ENCODE measurements at regions not wholly inside any gene's neighbourhood (a gene's known extent, or its start where the extent isn't known, plus 50 kb on each side); places are given as distances from the start of the nearest gene placed in this dataset.

- Histone ChIP-seq H2AK5ac (ENCODE audit: insufficient read length, low read length) (no peak overlapping the region), H4K8ac (replicated peaks; ENCODE audit: insufficient read length, low read depth, low read length) (no peak overlapping the region), H2BK120ac (ENCODE audit: low read depth, low read length, poor library complexity, severe bottlenecking) (no peak overlapping the region), H3K14ac (ENCODE audit: insufficient read depth, low read length) (no peak overlapping the region), H3K56ac (ENCODE audit: insufficient read length, low read depth, low read length) (no peak overlapping the region), H2BK12ac (ENCODE audit: insufficient read length, low read depth, low read length) (no peak overlapping the region), H3K9ac (ENCODE audit: extremely low read depth, insufficient read length, low read length) (no peak overlapping the region), H4K20me1 (ENCODE audit: control insufficient read depth, insufficient read depth, insufficient read length) (no peaks in the 10 kb centered on the region), H3K9me3 (ENCODE audit: control insufficient read depth, low read depth, low read length) (peaks cover 26% of the 10 kb centered on the region), H2BK5ac (ENCODE audit: insufficient read length, low read length) (no peak overlapping the region), H3K23me2 (ENCODE audit: insufficient read length, low read depth, low read length, poor library complexity, severe bottlenecking) (no peaks in the 10 kb centered on the region), H3K4me2 (ENCODE audit: insufficient read depth, insufficient read length, low read length) (no peak overlapping the region), H3T11ph (ENCODE audit: low read length) (no peak overlapping the region), H4K91ac (ENCODE audit: insufficient read length, low read depth, low read length) (no peak overlapping the region), H3K27me3 (ENCODE audit: insufficient read depth, low read length) (no peaks in the 10 kb centered on the region), H3K4me1 (ENCODE audit: insufficient read depth, low read length) (no peaks in the 10 kb centered on the region), H2BK15ac (ENCODE audit: low read depth, low read length) (no peak overlapping the region), H2AFZ (ENCODE audit: low read length) (no peak overlapping the region), H3K23ac (ENCODE audit: insufficient read length, low read depth, low read length) (no peak overlapping the region), H2BK20ac (ENCODE audit: low read depth, low read length, poor library complexity, severe bottlenecking) (no peak overlapping the region), H3K27ac (ENCODE audit: insufficient read length, low read depth, low read length) (no peak overlapping the region), H3K79me1 (ENCODE audit: insufficient read depth, low read depth, low read length, poor library complexity, severe bottlenecking) (no peaks in the 10 kb centered on the region), H3K4ac (ENCODE audit: low read depth, low read length) (no peak overlapping the region), H3K18ac (ENCODE audit: insufficient read length, low read depth, low read length) (no peak overlapping the region), H4K5ac (ENCODE audit: insufficient read length, low read depth, low read length) (no peak overlapping the region), H3K79me2 (ENCODE audit: insufficient read depth, low read length) (no peaks in the 10 kb centered on the region)
- no peak for TF ChIP-seq CTCF (conservative IDR thresholded peaks at IDR 0.05)
- Mint-ChIP-seq H3K27me3 (ENCODE audit: low read depth) (no peaks in the 10 kb centered on the region; the same call in none of the 2 replicates), H3K4me1 (no peaks in the 10 kb centered on the region), H3K27ac (no peak overlapping the region), H3K36me3 (ENCODE audit: insufficient read depth in 1 of 3, low read depth in 3 of 3) (peaks cover 13 to 32% (median 18%) of the 10 kb centered on the region in 3 experiments), H3K9me3 (peaks cover 32 to 40% of the 10 kb centered on the region in 2 experiments), H3K4me3 (no peak overlapping the region)
- no CpG with 5 or more reads among the region's 4 CpGs for WGBS (ENCODE audit: extremely low coverage, insufficient read length, low lambda C conversion rate)
- no peak for DNase-seq
Measured at GRCh38 chr7:136259074-136259473, 281.9 kb upstream of the MTPN start.
